DND-41 (cell line): ENCODE measurements at regions not wholly inside any gene's neighbourhood (a gene's known extent, or its start where the extent isn't known, plus 50 kb on each side); places are given as distances from the start of the nearest gene placed in this dataset.
A peak's percentile ranks its signal among the peaks of the same experiment; 100 is the strongest.

ENCODE experiments used
- ATAC-seq: fragments of 200-7000 bp; cut with Tn5 transposase; 3 replicates; pipeline ENCODE4 v1.9.1; 2021; ENCODE audit warnings: low read depth; ENCODE audit not compliant: insufficient read depth
- DNase-seq: peaks from one replicate; pipeline ENCODE4 v3.0.0-alpha.2; 2020
- H2AFZ ChIP-seq: 2 replicates; pipeline ENCODE4 v1.6.0; 2012; ENCODE audit warnings: low read depth, low read length
- H3K27ac ChIP-seq: 2 replicates; pipeline ENCODE4 v1.5.1; 2012; ENCODE audit warnings: low read length, inconsistent platforms
- H3K27me3 ChIP-seq: fragments of 200-600 bp; sonication (generic); 2 replicates; pipeline ENCODE4 v1.6.0; 2012; ENCODE audit warnings: low read length, mild to moderate bottlenecking, inconsistent platforms; ENCODE audit not compliant: insufficient read depth, poor library complexity
- H3K36me3 ChIP-seq: 2 replicates; pipeline ENCODE4 v1.5.1; 2012; ENCODE audit warnings: low read length, inconsistent platforms; ENCODE audit not compliant: insufficient read depth
- H3K4me1 ChIP-seq: 2 replicates; pipeline ENCODE4 v1.5.1; 2012; ENCODE audit warnings: mild to moderate bottlenecking, low read length; ENCODE audit not compliant: insufficient read depth
- H3K4me2 ChIP-seq: 2 replicates; pipeline ENCODE4 v1.6.0; 2012; ENCODE audit warnings: mild to moderate bottlenecking, moderate library complexity, low read length, inconsistent platforms; ENCODE audit not compliant: insufficient read depth
- H3K4me3 ChIP-seq, 2 experiments: fragments of 200-600 bp in 1 of 2; shearing (Covaris generic) in 1 of 2; 2 replicates each; pipeline ENCODE4 v1.5.1; 2012 to 2016; ENCODE audit warnings: inconsistent platforms in 2 of 2, low read length in 2 of 2, mild to moderate bottlenecking in 2 of 2, low read depth in 1 of 2, moderate library complexity in 1 of 2
- H3K79me2 ChIP-seq: 2 replicates; pipeline ENCODE4 v1.6.0; 2012; ENCODE audit warnings: low read length, inconsistent platforms; ENCODE audit not compliant: insufficient read depth
- H3K9ac ChIP-seq: 2 replicates; pipeline ENCODE4 v1.6.0; 2012; ENCODE audit warnings: low read depth, mild to moderate bottlenecking, inconsistent platforms, low read length, moderate library complexity
- H3K9me3 ChIP-seq: 2 replicates; pipeline ENCODE4 v1.5.1; 2012; ENCODE audit warnings: low read length, moderate library complexity, mild to moderate bottlenecking, inconsistent platforms; ENCODE audit not compliant: insufficient read depth, severe bottlenecking
- H4K20me1 ChIP-seq: 2 replicates; pipeline ENCODE4 v1.6.0; 2012; ENCODE audit warnings: low read length; ENCODE audit not compliant: insufficient read depth
- EZH2 ChIP-seq: IDR thresholded peaks from 3 replicates; pipeline ENCODE4 v1.6.1; 2012; ENCODE audit warnings: borderline replicate concordance, low read depth, mild to moderate bottlenecking, moderate library complexity, low read length, inconsistent platforms; ENCODE audit not compliant: severe bottlenecking
- TF ChIP-seq, protein P1 (sequence below): IDR thresholded peaks from 2 replicates; pipeline ENCODE4 v1.5.1; 2012; ENCODE audit warnings: borderline replicate concordance, low read length, moderate library complexity, mild to moderate bottlenecking; ENCODE audit not compliant: poor library complexity, severe bottlenecking; ENCODE audit errors: extremely low read depth

DNA sequence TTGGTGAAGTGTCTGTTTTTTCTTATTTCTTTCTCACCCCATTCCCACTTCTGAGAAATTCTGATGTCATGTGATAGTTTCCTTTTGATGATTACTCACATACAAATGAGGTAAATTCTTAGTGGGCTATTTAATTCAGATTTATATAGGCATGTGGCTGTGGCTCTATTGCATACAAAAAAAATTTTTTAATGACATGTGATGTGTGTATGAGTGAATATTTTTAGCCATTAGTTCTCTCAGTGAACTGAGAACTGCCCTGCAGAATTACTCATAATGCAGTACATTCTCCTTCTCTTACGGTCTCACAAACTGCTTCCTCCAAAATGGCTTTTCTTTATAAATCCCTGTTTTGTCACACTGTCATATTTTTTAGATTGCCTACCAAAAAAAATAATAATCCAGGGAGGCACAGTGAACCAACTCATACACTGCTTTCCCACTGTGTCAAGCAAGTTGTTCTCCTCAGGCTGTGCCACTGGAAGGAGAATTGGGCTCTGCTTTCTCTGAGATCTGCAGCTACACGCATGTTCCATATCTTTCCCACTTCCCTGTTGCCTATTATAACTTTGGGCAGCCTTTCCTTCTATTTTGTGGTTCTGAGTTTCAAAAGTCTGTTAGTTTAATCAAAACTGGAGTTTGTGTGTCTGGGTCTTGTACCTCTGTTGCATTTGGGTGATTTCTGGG is 415.7 kb upstream of the THBS1 start:
- no peak for DNase-seq
- TF ChIP-seq, protein P1, sequence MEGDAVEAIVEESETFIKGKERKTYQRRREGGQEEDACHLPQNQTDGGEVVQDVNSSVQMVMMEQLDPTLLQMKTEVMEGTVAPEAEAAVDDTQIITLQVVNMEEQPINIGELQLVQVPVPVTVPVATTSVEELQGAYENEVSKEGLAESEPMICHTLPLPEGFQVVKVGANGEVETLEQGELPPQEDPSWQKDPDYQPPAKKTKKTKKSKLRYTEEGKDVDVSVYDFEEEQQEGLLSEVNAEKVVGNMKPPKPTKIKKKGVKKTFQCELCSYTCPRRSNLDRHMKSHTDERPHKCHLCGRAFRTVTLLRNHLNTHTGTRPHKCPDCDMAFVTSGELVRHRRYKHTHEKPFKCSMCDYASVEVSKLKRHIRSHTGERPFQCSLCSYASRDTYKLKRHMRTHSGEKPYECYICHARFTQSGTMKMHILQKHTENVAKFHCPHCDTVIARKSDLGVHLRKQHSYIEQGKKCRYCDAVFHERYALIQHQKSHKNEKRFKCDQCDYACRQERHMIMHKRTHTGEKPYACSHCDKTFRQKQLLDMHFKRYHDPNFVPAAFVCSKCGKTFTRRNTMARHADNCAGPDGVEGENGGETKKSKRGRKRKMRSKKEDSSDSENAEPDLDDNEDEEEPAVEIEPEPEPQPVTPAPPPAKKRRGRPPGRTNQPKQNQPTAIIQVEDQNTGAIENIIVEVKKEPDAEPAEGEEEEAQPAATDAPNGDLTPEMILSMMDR = no peak
- no peak for TF ChIP-seq EZH2
- Histone ChIP-seq H3K36me3 (no peaks in the 10 kb centered on the region), H3K4me2 (no peak overlapping the region), H2AFZ (no peak overlapping the region), H3K9me3 (no peaks in the 10 kb centered on the region), H3K27me3 (peaks cover 19% of the 10 kb centered on the region), H3K4me3 (no peak overlapping the region), H4K20me1 (no peaks in the 10 kb centered on the region), H3K79me2 (no peaks in the 10 kb centered on the region), H3K9ac (no peak overlapping the region), H3K27ac (no peak overlapping the region), H3K4me1 (no peaks in the 10 kb centered on the region)
- ATAC-seq = no peak

DNA sequence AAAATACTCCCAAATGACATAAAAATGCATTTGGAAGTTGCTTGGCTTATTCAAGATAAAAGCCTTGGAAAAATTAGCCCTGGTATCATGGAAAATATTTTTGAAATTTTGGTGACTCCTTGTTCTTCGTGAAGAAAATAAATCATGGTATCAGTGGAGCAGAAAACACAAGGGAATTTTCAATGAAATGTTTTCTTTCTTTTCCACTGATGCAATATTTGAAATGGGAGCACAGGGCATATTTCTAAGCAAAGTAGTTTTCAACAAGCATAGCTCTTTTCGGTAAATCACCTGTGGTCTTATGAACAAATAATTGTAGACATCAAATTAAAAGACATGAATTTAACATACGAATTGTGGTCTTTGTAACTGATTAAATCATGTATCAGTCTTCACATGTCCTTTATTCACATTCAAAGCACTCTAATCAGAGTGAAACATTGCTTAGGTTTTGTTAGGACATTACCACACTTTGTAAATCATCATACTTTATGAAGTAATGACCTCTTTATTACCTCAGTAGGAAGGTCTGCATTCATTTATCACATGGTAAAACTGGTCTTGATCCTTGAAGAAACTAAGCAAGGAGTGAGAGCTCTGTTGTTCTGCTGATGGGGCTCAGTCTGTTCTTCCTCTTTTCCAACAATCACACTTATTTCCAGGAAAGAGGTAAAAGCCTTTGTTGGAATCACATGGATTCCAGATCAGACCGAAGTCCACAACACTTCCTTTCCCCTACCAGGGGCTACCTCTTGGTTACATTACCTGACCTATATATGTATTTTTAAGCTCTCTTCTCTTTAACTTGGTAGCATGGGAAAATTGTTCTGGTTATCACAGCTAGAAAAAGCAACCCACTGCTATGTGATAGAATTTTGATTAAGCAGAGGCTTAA is 413.5 kb upstream of the THBS1 start:
- TF ChIP-seq EZH2 = no peak
- TF ChIP-seq, protein P1 = no peak
- H2AFZ ChIP-seq = no peak overlapping the region
- no peak for ATAC-seq
- H3K27ac ChIP-seq = no peak overlapping the region
- H3K36me3 ChIP-seq = no peaks in the 10 kb centered on the region
- no peak overlapping the region for H3K4me2 ChIP-seq
- no peaks in the 10 kb centered on the region for H3K4me1 ChIP-seq
- no peak for DNase-seq
- H3K79me2 ChIP-seq = no peaks in the 10 kb centered on the region
- H3K9ac ChIP-seq = no peak overlapping the region
- no peak overlapping the region for H3K4me3 ChIP-seq
- H3K27me3 ChIP-seq = peaks cover 19% of the 10 kb centered on the region
- no peaks in the 10 kb centered on the region for H4K20me1 ChIP-seq
- no peaks in the 10 kb centered on the region for H3K9me3 ChIP-seq

DNA sequence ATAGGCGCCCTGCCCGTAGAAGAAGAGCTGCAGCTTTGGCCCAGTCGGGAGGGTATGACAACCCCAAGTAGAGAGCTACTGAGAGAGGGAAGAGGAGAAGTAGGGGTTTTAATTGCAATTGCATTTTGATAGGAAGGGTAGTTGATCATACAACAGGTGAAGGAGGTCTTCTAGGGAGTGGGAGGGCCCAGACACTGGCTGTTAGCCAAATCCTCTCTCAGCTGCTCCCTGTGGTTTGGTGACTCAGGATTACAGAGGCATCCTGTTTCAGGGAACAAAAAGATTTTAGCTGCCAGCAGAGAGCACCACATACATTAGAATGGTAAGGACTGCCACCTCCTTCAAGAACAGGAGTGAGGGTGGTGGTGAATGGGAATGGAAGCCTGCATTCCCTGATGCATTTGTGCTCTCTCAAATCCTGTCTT is 408.9 kb upstream of the THBS1 start:
- no peaks in the 10 kb centered on the region for H4K20me1 ChIP-seq
- DNase-seq (peak; percentile 44), ATAC-seq (peak; percentile 73)
- no peaks in the 10 kb centered on the region for H3K79me2 ChIP-seq
- TF ChIP-seq, protein P1 = peak; percentile 44
- no peak for TF ChIP-seq EZH2
- H3K9me3 ChIP-seq = no peaks in the 10 kb centered on the region
- H2AFZ ChIP-seq = no peak overlapping the region
- no peak overlapping the region for H3K9ac ChIP-seq
- H3K4me2 ChIP-seq = no peak overlapping the region
- H3K36me3 ChIP-seq = no peaks in the 10 kb centered on the region
- H3K4me3 ChIP-seq = no peak overlapping the region
- no peaks in the 10 kb centered on the region for H3K4me1 ChIP-seq
- no peak overlapping the region for H3K27ac ChIP-seq
- peaks cover 14% of the 10 kb centered on the region for H3K27me3 ChIP-seq
